ENCODE measurements at regions not wholly inside any gene's neighbourhood (a gene's known extent, or its start where the extent isn't known, plus 50 kb on each side); places are given as distances from the start of the nearest gene placed in this dataset.

DNA sequence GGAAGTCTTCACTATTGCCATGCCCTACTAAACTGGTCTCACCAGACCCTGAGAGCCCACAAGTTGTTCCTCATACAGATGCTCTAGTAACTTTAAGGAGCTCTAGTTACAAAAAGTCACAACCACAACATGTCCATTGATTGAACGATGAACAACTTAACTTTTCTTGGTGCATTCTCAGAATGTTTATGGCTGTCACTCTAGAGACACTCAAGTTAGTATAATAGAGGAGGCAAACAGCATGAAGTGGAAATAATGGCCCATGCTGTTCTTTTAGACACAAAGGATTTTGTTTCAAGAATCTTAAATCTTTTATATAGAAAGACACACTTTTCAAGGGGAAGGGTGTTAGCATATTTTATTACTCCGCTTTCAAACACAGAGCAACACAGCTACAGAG, 934.4 kb downstream of the HACE1 start:
- TF ChIP-seq, protein P1, sequence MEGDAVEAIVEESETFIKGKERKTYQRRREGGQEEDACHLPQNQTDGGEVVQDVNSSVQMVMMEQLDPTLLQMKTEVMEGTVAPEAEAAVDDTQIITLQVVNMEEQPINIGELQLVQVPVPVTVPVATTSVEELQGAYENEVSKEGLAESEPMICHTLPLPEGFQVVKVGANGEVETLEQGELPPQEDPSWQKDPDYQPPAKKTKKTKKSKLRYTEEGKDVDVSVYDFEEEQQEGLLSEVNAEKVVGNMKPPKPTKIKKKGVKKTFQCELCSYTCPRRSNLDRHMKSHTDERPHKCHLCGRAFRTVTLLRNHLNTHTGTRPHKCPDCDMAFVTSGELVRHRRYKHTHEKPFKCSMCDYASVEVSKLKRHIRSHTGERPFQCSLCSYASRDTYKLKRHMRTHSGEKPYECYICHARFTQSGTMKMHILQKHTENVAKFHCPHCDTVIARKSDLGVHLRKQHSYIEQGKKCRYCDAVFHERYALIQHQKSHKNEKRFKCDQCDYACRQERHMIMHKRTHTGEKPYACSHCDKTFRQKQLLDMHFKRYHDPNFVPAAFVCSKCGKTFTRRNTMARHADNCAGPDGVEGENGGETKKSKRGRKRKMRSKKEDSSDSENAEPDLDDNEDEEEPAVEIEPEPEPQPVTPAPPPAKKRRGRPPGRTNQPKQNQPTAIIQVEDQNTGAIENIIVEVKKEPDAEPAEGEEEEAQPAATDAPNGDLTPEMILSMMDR (IDR thresholded peaks at IDR 0.05; ENCODE audit: insufficient read depth, missing control alignments), result no peak
- no peak for FAIRE-seq
- DNase-seq (ENCODE audit: insufficient read length, low spot score), result no peak

DNA sequence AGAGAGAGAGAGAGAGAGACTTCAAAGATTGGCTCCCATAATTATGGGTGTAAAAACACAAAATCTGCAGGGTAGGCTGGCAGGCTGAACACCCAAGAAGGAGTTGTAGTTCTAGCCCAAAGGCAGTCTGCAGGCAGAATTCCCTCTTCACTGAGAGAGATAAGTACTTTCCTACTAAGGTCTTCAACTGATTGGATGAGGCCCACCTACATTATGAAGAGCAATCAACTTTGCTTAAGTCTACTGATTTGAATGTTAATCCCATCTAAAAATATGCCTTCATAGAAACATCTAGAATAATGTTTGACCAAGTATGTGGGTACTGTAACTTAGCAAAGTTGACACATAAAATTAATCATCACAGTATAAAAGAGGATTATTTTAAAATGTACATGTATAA, 949.7 kb downstream of the HACE1 start:
- no peak for FAIRE-seq
- TF ChIP-seq, protein P1 (IDR thresholded peaks at IDR 0.05; ENCODE audit: insufficient read depth, missing control alignments), result no peak
- DNase-seq (ENCODE audit: insufficient read length, low spot score), result no peak

DNA sequence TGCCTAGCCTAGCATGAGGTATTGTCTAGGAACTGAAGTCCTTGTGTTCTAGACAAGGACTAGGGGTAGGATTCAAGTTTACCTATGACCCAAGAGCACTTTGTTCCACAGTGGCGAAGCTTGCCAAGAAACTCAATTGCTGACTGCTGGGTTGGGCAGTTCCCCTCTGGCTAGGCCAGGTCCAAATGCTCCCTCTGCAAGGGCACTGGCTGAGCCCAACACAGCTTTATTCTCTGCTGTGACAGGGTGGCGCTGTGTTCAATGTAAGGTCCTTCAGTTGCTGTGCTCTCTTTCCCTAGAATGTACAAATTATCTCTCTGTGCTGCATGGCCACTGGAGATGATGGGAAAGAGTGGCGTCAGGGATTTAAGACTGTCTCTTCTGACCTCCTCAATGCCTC, 950.8 kb downstream of the HACE1 start:
- FAIRE-seq, result no peak
- DNase-seq (ENCODE audit: insufficient read length, low spot score), result no peak
- TF ChIP-seq, protein P1 (IDR thresholded peaks at IDR 0.05; ENCODE audit: insufficient read depth, missing control alignments), result no peak

DNA sequence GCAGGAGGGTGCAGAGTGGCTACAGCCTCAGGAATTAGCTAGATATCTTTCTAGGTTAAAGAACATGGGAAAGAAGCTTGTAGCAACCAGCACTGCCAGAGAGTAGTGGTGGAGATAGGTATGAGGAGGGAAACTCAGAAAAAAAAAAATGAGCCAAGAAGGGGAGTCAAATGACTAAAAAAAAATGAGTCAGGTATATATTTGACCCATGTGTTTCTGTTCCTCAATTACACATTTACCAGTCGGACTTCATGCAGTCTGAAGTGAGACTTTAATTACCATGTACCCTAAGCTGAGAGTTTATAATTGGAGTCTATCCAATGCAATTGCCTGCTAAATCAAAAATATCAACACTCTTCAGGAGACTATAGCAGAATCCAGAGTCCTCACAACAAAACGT, 964.6 kb downstream of the HACE1 start:
- no peak for FAIRE-seq
- TF ChIP-seq, protein P1 (IDR thresholded peaks at IDR 0.05; ENCODE audit: insufficient read depth, missing control alignments), result no peak
- DNase-seq (ENCODE audit: insufficient read length, low spot score), result no peak

DNA sequence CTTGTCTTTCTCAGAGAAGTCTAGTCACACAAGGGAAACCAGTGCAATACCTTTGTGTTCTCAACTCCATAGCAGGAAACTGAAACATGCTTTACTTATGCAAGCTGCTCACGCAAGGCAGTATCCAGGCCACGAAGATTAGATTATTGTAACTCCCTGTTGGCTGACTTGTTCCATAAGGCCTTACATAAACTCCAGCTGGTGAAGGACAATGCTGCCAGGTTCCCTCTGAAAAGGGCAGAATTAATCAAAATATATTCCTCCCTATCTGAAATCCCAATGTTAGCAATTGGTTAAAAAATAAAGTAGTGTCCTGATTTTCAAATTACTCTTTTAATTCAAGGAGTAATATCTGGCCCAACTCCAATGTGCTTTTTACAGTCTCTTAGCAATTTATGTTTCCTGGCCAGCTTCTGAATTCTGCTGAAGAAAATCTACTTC, 966.6 kb downstream of the HACE1 start:
- DNase-seq (ENCODE audit: insufficient read length, low spot score) (no peak), FAIRE-seq (no peak)
- TF ChIP-seq, protein P1 (IDR thresholded peaks at IDR 0.05; ENCODE audit: insufficient read depth, missing control alignments), result no peak

DNA sequence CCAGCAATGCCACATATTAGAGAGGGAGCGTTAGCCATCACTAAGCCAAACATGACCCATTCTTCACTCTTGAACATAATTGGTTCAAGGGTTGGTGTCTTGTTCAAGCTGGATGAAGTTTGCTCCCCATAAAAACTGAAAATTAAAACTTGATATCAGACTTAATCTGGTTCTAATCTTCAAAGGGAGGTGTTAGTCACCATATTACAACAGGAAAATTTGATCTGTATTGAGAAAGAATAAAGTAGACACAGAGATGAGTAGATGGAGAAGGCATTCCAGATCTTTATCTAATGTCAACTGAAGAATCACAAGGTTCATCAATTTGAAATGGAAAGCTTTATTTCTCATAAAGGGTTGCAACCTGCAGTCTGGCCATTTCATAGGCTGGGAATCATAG, 972.8 kb downstream of the HACE1 start:
- FAIRE-seq (no peak), DNase-seq (ENCODE audit: insufficient read length, low spot score) (no peak)

DNA sequence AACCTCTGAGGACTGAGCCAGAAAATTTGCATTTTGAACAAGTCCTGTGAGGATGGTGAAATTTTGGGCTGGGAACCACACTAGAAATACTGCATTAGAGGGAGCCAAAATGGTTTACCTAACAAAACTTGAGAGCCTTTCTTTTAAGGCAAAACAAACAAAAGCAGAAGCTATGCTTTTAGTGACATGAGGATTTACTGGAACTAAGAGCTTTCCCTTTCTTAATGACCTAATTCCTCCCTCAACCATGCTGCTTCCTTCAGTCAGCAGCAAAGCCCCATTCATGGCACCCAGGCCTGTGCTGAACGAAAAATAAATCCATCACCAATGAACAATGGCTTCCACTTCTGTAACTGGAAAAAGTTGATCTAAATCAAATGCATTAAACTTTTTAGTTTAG, 974.3 kb downstream of the HACE1 start:
- no peak for DNase-seq (ENCODE audit: insufficient read length, low spot score)
- FAIRE-seq, result no peak
- TF ChIP-seq, protein P1 (IDR thresholded peaks at IDR 0.05; ENCODE audit: insufficient read depth, missing control alignments), result no peak

More for the DNA sequence above, 972.8 kb downstream of the HACE1 start:
- TF ChIP-seq, protein P1 (IDR thresholded peaks at IDR 0.05; ENCODE audit: insufficient read depth, missing control alignments), result no peak
